Stimulated activated CD4-positive, alpha-beta T cell treated with anti-CD3 and anti-CD28 coated beads, Interleukin-4, amount 100 ng/mL, for 4 hours (primary cell): ENCODE measurements at regions not wholly inside any gene's neighbourhood (a gene's known extent, or its start where the extent isn't known, plus 50 kb on each side); places are given as distances from the start of the nearest gene placed in this dataset.

ENCODE experiments used
- DNase-seq, 2 experiments: peaks; one replicate each; pipeline ENCODE4 v3.0.0-alpha.2; 2020

DNA sequence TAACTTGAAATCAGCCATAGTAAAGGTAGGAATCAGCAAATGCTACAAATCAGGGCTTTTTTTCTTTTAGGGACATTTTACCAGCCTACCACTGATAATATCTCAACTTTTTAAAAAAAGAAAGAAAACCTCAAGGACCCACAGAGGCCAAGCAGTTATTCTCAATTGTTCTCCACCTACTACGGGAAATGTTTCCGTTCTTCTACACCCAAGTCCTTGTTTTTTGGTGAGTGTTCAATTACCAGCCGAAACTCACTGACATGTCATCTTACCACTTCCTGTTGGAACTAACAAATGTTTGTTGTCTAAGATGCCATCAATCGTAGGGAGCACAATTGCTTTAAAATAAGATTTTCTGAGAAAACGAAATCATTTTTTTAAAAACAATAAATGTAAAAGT is 50.2 kb upstream of the CDK1 start:
- no peak for DNase-seq

DNA sequence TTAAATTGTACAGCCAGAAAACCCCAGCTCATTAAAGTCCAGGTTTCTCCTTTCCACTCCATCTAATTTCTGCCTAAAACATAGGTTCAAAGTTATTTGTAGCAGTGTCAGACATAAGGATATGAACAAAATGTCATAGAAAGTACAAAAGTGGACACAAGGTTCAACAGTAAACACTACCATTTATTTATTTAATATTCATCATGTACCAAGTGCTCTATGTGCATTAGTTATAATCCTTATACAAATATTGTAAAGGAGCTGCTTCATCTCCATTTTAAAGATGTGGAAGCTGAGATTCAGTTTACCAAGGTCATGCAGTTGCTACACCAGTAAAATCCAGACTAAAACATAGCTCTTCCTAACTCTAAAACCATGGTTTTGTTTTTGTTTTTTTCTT is 52.0 kb upstream of the CDK1 start:
- DNase-seq, result no peak

DNA sequence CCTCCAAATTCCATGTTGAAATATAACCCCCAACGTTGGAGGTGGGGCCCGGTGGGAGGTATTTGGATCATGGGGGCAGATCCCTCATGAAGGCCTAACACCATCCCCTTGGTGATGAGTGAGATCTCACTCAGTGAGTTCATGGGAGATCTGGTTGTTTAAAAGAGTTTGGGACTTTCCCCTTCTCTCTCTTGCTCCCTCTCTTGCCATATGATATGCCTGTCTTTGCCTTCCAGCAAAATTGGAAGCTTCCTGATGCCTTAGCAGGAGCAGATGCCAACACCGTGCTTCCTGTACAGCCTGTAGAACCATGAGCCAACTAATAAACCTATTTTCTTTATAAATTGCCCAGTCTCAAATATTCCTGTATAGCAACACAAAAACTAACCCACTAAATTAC is 55.7 kb upstream of the CDK1 start:
- no peak for DNase-seq

DNA sequence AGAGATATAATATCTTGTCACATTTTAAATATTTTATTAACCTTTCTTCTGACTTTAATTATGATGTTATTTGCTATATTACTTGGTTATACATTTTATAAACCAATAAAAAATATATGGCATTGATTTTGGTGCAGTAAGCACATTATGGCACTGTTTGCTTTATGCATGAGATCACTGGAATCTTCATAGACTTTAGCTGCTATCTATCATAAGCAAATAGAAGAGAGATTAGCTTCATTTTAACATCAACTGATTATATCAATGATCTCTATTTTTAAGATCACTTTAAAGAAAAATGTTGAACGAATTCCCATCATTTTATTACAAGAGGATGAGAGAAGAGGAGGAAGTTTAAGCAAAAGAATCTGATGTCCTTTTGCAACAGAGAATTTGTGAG is 58.6 kb upstream of the CDK1 start:
- no peak for DNase-seq

DNA sequence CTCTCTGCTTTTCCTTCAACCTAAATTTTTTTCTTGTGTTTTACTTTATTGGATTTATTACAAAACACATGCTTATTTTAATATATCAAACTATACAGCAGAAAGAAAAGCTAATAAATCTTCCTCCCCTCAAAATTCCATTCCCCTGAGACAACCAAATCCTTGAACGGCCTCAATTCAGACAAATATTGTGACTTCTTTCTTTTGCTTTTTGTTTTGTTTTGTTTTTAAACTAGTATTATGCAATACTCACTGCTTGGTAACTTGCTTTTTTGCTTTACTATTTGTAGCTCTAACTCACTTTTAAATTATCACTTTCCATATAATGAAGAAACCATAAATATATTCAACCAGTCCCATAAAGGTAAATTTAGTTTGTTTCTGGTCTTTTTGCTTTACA is 59.4 kb upstream of the CDK1 start:
- DNase-seq, result no peak

DNA sequence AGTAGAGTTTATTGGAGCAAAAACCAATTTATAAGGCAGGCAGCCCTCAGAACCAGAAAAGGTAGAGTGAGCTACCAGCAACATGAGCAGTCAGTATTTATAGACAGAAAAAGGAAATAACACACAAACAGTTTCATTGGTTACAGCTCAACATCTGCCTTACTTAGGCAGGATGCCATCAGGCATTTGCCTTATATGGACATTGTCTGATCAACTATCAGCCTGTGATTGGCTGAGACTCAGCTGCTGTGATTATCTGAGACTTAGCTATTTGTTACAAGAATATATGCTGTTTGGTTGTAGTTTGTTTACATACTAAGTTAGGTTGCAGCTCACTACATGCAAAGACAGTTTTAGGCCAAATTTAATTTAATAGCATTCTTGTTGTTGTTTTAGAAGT is 60.4 kb upstream of the CDK1 start:
- DNase-seq, result no peak

DNA sequence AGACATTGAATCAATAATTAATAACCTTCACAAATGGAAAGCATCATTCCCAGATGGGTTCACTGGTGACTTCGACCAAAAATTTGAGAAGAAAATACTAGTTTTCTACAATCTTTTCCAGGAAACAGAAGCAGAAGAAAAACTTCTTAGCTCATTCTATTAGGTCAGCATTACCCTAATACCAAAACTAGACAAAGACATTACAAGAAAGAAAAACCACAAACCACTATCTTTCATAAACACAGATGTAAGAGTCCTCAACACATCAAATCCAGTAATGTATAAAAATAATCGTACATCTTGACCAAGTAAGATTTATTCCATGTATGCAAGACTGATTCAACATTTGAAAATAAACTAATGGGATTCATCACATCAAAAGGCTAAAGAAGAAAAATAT is 64.0 kb upstream of the CDK1 start:
- no peak for DNase-seq

DNA sequence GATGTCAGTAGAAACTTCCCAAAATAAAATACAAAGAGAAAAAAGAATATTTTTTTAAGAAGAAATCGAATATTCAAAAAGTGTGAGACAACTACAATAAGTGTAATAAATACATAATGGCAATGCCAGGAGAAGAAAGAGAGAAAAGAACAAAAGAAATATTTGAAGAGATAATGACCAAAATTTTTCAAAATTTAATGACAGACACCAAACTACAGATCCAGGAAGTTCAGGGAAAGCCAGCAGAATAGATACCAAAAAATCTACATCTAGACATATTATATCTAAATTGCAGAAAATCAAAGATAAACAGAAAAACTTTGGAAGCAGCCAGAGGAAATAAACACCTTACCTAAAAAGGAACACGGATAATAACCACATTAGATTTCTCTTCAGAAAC is 66.8 kb upstream of the CDK1 start:
- no peak for DNase-seq

DNA sequence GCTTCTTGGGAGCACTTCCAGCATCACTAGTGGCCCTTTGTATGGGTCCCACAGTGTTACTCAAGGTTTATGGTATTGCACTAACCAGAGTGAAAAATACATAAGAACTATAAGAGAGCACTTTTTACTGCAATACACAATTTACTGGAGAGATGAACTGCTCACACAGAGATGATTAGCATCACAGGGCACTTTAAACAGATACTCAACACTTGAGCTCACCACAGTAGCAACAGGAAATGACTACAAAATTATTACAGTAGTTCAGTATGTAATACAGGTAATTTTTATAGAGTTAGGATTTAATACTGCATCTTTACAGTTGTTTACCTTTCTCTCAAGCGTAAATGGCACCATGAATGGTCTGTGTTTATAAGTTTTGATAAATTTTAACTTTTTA is 68.2 kb upstream of the CDK1 start:
- DNase-seq, result no peak

DNA sequence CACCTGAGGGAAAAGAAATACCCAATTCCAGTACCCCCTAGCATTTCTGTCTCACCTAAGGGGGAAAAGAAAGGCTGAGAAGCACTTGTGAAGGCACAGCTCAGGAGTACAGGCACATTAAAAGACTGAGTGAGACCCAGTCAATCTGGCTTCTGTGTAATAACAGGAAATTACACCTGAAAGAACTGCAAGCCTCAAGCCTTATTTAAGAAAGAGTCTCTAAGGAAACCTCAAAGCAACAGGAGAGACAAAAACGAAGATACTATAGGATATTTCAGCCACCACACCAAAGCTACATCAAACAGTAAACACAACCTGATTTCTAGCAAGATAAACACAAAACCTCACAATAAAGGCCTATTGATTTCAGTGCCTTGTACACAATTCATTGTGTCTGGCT is 69.6 kb upstream of the CDK1 start:
- DNase-seq, result no peak

DNA sequence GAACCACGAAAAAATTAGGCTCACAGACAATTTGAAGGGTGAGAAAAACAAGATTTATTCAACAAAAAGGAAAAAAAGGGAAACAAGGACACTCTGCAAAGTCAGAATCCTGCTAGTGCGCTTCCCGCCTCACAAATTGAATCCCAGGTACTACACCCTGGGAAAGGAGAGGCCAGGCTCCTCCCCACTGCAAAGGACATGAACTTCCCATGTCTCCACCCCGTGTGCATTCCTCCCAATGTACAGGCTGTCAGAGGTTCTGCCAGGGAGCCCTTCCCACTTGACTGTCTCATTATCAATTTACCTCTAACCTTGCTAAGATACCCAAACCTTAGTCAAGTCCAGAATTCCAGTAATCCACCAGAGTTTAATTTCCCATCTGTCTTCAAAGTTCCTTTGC is 70.4 kb upstream of the CDK1 start:
- DNase-seq, result no peak

DNA sequence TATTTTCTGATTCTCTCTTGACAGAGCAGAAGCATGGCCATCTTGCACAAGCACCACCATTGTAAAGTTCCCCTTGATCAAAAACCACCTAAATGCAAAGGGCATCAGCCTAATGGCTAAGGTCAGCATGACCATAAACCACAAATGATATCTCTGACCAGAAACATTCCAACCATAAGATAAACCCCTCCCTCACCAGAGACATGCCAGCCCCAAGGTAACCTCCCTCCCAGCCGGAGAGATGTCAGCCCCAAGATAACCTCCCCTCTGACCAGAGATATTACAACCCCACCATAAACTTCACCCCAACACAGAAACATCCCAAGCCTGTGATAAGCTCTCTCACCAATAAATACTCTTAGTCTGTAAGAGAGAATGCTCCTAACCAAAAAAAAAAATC is 72.1 kb upstream of the CDK1 start:
- no peak for DNase-seq

DNA sequence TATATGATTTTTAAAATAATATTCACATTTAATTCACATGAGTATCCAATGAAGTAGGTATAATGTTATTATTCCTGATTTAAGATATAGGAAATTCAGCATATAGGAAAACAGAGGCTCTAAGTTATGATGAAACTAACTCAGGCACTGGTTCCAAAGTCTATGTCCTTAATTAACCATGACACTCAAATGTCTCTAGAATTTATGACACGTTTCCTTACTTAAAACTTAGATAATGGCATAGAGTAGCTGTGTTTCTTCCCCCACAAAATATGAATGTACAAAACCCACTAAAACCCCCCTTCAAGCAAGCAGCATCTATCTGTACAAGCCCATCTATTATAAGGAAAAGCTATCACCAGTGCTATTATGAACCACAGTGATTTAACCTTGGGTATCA is 72.9 kb upstream of the CDK1 start:
- DNase-seq, result no peak

DNA sequence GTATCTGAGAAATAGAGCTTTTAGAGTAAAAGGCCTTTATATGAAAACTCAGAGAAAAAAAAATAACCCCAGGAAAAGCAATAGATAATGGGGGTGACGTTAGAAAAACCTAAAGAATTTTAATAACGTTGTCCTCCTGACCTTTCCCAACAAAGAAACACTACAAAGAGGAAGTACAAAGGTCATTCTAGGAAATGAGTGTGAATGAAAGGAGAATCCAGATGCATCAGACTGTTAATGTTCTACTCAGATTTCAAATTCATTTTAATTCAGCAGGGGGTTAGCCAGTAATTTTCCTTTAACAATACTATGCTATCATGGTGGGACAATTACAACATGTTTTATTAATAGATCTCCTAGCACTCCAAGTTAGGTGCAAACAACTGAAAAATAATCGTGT is 73.8 kb upstream of the CDK1 start:
- DNase-seq, result no peak

DNA sequence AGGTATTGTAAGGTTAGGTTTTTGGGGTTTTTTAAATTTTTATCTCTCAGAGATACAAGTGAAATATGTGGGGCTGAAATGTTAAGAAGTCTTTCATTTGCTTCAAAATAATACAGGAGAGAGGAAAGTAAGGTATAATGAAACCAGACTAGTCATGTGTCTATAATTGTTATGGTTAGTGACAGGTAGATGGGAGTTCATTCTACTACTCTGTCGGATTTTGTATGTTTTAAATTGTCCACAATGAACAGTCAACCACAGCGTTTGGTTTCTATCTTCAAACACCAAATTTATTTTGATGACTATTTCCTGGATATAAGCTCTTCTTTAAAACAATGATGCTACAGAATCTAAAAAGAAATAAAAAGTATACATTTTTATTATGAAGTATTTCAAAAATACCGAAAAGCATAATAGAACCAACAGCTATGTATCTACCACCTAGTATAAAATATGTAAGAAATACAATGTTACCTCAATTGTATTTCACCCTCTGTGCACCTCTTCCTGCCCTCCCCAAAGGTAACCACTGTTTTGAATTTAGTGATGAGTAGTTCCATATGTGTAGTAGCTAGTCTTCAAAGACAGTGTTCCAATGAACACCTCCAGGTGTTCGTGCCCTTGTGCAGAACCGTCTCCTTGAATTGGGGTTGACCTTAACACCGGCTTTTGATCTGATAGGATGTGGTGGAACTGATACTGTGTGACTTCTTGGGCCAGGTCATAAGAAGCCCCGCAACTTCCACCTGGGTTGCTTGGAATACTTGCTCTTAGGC is 74.8 kb upstream of the CDK1 start:
- DNase-seq, result no peak

DNA sequence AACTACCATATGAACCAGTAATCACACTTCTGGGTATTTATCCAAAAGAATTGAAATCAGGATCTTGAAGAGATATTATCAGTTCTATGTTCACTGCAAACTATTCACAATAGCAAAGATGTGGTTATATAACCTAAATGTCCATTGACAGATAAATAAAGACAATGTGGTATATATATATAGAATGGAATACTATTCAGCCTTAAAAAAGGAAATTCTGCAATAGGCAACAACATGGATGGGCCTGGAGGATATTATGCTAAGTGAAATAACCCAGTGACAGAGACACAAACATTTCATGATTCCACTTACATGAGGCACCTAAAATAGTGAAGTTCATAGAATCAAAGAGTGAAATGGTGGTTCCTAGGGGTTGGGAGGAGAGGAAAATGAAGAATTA is 90.6 kb upstream of the CDK1 start:
- DNase-seq, result no peak

DNA sequence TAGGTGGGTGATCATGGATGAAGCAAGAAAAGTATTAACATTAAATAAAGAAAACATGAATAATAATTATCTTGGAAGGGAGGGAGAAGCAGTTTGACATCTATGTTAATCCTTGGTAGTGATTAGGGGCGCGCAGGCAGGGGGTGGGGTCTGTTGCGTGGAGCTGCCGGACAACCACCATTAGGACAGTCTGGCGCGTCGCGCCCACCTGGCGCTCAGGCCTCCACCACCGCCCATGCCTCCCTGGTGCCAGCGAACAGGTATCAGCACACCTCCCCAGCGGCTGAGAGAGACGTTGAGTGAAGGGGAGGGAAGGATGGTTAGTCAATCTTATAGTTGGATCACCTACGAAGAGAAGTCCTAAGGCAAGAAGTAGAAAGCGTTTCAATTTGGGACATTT is 94.2 kb upstream of the CDK1 start:
- no peak for DNase-seq

DNA sequence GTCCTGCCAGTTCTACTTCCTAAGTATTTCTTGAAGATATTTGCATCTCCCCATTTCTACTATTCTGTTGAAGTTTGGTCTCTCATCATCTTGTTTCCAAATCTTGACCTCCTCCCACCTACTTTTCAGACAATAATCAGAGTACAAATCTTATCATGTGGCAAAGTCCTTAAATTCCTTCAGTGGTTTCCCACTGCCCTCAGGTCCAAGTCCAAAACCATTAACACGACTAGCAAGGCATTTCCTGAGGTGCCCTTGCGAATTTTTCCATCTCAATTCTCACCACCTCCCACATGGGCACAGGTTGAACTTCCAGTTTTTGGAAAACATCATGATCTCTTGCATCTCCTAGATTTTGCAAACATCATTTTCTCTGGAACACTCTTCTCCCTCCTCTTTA is 97.2 kb upstream of the CDK1 start:
- DNase-seq, result no peak

DNA sequence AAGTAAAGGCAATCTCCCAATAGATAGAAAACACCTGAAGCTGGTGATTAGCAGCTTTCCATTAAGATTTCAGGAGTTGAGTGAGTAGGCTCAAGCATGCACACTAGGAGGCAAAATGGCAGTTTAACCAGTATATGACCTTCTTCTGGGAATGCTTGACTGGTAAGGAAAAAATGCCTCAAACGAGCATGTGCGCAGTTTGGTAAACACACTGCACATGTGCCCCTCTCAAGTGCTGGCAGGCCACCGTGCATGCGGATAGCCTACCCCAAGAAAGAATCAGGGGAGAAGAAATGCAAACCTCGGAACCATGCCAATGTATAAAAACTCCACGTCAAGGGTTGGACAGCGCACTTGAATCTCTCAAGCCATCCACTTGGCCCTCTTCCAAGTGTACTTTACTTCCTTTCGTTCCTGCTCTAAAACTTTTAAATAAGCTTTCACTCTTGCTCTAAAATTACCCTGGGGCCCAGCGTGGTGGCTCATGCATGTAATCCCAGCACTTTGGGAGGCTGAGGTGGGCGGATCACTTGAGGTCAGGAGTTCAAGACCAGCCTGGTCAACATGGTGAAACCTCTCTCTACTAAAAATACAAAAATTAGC is 98.8 kb upstream of the CDK1 start:
- DNase-seq, result no peak

DNA sequence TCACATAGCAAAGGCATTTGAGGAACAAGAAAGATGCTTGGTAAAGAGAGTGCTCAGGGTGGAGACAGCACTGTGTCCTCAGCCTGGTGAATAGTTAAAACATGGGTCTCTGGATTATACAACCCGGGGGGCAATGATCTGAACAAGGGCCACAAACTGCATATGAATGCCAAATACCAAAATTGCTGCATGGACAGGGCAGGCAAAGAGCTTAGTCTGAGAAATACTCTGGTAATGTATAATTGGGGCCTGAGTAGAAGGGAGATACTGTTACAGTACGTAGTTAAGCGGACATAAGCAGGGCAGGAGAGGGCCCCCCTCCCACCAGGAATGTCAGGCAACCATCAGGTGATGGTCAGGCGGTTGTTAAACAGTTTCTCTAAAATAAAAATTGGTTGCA is 99.3 kb upstream of the CDK1 start:
- no peak for DNase-seq

DNA sequence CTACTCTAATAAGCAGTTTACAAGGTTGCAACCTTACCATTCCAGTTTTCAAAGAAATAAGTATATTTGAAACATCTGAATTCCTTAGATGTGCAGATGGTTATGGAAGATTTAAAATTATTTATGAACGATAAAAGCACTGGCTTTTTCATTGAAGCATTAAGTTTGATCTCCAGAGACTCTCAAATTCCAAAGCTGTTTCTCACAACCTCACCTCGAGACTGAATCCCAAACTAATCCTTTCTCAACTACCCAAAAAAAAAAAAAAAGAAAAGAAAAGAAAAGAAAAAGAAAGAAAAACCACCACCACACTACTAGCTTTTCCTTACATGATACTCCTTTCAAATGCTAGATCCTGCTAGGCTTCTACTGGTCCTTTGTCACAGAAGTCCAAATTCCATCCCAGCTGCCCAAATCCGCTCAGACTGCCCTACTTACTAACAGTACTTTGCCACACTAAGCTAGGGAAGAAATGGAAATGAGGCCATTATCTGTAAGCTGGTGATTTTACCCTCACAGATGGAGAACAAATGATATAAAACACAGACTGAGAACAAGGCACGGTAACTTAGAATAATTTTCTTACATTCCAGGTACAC is 100.6 kb upstream of the CDK1 start:
- no peak for DNase-seq

DNA sequence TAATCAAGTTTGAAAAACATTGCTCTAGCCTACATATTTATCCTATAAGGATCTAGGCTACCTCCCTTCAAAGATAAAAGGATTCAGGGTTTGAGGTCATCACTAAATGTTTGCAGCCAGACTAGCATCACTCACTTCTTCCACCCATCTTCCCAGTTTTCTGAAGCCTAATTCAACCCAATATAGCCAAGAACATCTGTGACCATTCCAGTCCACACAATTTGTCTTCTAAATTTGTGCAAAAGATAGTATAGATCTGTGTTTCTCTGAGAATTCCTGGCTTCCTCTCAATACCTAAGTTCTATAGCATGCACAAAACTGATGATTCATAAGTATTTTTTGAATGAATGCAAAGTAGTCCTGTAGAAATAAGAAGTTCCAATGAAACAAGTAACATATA is 103.0 kb upstream of the CDK1 start:
- DNase-seq, result no peak

DNA sequence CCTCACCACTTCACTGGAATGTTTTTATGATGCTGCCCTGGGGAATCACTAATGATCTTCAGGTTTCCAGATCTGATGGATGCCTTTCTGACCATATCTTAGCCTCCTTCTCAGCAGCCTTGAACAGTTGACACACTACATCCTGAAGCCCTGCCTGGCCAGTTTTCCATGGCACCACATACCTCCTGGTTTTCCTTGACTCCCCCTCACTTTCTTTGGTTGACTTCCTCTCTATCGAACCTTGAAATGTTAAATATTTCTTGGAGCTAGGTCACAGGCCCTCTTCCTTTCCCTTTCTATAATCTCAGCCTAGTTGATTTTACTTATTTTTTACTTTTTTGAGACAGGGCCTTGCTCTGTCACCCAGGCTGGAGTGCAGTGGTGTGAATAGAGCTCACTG is 108.8 kb upstream of the CDK1 start:
- no peak for DNase-seq

DNA sequence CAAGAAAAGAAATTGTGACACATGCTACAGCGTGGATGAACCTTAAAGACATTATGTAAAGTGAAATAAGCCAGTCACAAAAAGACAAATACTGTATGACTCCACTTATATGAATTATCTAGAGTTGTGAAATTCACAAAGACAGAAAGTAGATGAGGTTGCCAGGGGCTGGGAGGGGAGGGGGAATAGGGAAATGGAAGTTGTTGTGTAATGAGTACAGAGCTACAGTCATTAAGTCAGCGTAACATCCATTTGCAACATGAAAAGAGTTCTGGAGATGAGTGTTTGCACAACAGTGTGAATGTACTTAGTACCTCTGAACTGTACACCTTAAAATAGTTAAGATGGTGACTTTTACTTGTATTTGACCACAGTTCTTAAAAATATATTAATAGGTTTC is 112.1 kb upstream of the CDK1 start:
- DNase-seq, result no peak

DNA sequence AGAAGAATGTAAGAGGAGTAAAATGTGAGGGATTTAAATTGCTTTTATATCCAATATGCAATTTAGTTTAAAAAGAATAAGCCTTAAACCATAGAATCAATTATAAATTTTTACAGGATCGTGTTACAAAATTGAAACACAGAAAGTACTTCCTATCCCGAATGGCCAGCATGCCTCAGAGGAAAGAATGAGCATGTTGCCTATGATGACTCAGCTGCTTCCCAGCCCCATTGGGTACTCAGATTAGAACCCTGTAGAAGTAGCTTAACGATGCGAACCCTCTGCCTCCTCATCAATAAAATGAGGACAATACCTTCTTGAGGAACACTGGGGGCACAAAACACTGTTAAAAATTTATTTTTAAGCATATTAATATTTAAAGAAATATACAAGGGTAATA is 113.4 kb upstream of the CDK1 start:
- no peak for DNase-seq
